A673 (cell line): ENCODE measurements at regions not wholly inside any gene's neighbourhood (a gene's known extent, or its start where the extent isn't known, plus 50 kb on each side); places are given as distances from the start of the nearest gene placed in this dataset.

Source experiments
- EZH2 ChIP-seq: fragments of 200-600 bp; sonication (generic); IDR thresholded peaks from 2 replicates; pipeline ENCODE4 v1.6.1; 2017; ENCODE audit warnings: borderline replicate concordance, low read depth, mild to moderate bottlenecking, mixed read lengths, antibody characterized with exemption, low read length; ENCODE audit not compliant: poor library complexity, severe bottlenecking
- TF ChIP-seq, protein P1 (sequence below): fragments of 300-800, 200-600 bp; sonication (generic); conservative IDR thresholded peaks from 2 replicates; pipeline ENCODE4 v1.5.1; 2017; ENCODE audit warnings: low read depth, mild to moderate bottlenecking, antibody characterized with exemption, low read length, moderate library complexity, mixed read lengths

DNA sequence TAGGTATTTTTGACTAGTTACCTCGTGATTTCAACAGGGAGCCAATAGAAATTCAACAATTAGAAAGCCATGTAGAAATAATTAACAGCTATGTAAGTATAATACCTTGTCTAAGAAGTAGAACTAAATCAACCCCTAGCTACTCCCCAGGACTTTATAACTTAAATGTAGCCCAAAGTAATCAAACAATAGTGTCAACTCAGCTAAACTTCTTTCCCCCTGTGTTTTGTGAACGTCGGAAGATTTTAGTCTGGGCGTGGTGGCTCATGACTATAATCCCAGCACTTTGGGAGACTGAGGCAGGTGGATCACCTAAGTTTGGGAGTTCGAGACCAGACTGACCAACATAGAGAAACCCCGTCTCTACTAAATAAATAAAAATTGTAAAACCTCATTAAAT, 579.9 kb upstream of the NCAM2 start:
- no peak for TF ChIP-seq EZH2
- TF ChIP-seq, protein P1, sequence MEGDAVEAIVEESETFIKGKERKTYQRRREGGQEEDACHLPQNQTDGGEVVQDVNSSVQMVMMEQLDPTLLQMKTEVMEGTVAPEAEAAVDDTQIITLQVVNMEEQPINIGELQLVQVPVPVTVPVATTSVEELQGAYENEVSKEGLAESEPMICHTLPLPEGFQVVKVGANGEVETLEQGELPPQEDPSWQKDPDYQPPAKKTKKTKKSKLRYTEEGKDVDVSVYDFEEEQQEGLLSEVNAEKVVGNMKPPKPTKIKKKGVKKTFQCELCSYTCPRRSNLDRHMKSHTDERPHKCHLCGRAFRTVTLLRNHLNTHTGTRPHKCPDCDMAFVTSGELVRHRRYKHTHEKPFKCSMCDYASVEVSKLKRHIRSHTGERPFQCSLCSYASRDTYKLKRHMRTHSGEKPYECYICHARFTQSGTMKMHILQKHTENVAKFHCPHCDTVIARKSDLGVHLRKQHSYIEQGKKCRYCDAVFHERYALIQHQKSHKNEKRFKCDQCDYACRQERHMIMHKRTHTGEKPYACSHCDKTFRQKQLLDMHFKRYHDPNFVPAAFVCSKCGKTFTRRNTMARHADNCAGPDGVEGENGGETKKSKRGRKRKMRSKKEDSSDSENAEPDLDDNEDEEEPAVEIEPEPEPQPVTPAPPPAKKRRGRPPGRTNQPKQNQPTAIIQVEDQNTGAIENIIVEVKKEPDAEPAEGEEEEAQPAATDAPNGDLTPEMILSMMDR: no peak
